GM18502 (cell line): ENCODE measurements at regions not wholly inside any gene's neighbourhood (a gene's known extent, or its start where the extent isn't known, plus 50 kb on each side); places are given as distances from the start of the nearest gene placed in this dataset.
"Not testable (repeated sequence)": the region's sequence is repeated elsewhere in the genome, so short reads cannot be mapped to it uniquely, and the experiment has no call there.

Experiments used
- ATAC-seq: cut with Tn5 transposase; IDR thresholded peaks from one replicate; pipeline ENCODE4 v1.9.1; 2021; ENCODE audit warnings: mild to moderate bottlenecking; ENCODE audit not compliant: unreplicated experiment, poor library complexity

DNA sequence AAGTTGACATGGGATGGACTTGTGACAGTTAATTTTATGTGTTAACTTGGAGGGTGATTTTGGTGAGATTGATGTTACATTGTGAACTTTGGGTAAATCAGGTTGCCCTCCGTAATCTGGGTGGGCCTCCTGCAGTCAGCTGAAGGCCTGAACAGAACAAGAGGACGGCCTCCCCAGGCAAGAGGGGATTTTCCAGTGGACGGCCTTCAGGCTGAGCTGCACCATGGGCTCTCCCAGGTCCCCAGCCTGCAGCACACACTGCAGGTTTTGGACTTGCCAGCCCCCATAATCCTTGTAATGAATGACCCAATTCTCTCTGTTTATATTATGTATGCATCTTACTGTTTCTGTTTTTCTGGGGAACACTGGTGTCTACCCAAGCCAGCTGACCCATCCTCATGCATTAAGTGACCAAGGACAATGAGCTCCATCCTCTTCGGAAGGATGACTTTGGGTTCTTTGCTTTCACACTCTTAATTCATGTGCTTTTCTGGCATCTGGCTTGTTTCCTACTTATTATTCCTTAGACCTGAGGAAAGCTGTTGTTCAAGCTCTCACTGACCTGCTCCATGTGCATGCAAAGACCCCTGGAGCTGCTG is 64.2 kb downstream of the DACT2 start:
- ATAC-seq, result no peak

DNA sequence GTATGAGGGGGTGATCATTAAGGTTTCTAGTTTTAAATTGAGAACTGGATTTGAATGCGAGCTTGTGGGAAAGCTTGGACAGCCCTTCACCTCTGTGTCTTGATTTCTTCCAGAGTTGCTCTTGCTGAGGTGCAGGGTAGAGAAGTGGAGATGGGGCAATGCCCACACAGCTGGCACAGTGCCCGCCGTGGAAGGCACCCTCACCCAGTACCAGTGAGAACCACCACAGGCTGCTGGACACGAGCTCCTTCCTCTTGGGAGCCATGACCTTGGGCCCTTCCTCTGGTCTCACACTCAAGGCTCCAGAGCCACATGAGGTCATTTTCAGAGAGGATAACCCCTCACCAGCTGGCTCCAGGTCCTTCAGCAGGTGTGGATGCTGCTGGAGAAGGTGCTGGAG is 67.3 kb downstream of the DACT2 start:
- no peak for ATAC-seq

DNA sequence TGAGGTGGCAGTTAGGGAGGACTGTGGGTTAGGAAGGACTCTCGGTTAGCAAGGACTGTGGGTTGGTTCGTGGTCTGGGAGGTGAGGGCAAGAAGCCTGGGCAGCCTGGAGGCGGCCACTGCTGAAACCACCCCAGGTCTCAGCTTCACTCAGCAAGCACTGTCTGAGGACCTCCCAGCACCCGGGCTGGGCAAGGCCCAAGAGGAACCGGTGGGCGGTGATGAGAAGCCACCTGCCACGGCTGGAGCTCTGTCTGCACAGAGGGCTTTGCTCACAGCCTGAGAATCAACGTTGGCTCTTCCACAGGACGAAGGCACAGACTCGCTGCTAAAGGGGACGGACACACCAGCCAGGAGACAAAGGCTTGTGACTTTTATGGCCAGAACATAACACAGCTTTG is 69.3 kb downstream of the DACT2 start:
- no peak for ATAC-seq

DNA sequence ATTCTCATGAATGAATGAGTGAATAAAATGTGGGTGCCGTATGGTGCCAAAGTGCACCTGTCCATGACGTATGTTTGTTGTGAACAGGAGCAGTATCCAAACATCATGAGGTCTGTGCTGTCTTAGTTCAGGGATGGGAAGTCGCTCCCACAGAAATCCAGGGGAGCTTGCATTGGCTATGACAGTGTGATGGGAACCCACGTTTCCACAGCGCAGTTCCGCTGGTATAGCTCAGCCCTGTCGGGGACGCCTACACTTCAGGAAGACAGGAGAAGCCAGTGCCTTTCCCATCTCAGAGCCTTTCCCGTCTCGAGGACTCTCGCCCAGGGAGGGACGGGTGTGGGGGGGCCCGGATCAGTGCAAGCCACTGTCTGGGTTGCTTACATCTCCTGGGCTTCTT is 69.8 kb downstream of the DACT2 start:
- no peak for ATAC-seq

DNA sequence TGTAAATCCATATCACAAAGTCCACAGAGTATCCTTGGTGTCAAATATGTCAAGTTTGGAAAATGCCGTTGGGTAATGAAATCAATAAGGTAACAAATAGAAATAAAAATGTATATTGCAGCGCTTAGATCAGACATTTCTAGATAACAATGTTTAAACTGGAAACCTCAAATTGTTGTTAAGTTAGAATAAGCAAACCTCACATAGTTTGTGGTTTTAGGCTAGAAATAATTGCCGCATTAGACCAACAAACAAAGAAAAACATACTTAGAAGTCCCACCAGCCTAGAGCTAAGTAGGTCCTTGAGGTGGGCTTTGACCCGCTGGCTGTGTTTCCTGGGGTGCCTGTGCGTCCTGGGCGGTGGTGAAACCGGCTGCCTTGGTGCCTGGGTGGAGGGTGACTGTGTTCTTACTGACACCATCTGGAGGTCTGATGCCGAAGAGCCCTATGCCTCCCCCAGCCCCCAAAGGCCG is 71.4 kb downstream of the DACT2 start:
- no peak for ATAC-seq

DNA sequence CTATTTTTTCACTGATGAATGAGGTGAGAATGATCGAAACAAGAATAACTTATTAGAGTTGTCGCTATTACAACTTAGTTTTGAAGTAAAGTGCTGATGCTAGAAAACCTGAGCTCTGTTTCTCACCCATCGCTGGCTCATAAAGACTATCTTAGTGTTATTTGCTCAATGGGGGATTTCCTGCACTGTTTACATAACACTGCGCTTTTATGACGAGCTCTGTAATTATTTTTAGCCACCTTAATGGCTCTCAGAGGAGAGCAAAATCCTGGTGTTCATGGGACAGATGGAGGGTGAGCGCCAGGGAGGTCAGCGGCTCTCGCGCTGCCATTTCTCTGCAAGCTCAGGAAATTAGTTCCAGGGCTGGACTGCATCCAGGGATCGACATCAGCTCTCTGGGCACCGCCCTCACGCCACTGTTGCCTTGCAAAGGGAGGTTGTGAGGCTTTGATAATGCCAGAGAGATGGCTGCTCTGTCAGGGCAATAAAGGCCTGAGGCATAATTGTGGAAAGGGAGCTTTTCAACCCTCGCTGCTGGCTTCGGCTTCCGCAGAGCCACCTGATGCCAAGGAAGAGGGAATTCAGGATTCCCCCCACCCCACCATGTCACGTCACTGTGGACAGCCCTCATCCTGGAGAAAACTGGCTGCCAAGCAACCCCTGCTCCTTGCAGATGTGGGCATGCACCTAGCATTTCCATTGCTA is 72.0 kb downstream of the DACT2 start:
- ATAC-seq, result no peak

DNA sequence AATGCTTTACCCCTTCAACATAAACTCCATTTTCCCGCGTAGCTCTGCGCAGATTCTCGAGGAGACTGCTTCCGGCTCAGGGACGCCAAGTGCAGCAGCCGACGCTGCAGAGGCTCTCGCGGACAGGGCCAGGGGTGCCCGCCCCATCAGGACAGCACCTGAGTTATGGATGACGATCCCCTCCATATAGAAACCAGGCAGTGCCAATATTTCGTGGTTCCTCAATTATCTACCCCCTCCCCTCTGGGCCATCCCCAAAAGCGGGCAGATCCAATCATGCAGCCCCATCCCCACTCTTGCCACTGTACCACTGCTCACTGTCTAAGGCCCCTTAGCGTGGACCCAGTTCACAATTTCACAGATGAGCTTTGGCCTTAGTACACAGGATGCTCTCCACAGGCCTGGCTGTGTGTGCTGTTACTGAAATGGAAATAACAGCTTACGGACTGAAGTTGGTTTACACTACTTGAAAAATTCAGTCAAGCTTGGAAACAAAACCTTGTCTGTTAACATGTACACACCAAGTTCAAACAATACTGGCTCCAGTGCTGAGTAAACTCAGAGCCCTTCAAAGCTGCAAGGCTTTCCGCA is 74.5 kb downstream of the DACT2 start:
- no peak for ATAC-seq

DNA sequence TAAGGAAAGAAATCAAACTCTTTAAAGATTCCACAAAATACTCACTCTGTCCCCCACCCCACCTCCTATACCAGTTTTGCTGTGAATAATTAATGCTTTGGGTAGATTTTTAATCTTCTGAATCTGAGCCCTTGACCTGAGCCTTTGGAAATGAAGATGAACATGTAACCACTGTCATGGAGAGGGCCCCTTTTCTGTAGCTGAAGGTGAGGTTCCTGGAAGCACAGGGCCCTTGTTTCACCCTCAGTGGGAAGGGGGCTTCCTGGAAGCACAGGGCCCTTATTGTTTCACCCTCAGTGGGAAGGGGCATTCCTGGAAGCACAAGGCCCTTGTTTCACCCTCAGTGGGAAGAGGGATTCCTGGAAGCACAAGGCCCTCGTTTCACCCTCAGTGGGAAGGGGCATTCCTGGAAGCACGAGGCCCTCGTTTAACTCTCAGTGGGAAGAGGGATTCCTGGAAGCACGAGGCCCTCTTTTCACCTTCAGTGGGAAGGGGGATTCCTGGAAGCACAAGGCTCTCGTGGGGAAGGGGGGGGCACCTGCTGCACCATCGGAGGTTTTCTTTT is 75.7 kb downstream of the DACT2 start:
- ATAC-seq, result no peak

DNA sequence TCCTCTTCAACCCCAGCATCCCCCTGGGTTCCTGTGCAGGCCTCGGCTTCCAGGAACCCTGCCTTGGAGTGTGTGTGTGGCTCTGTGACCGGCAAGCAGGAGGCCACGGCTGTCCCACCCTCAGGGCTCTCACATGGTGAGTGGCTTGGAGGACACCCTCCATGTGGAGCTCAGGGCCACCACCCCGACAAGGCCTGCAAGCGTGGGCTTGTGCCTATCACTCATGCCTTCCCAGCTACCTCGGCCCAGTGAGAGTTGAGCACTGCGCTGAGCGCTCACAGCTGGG is 76.7 kb downstream of the DACT2 start:
- ATAC-seq, result no peak

DNA sequence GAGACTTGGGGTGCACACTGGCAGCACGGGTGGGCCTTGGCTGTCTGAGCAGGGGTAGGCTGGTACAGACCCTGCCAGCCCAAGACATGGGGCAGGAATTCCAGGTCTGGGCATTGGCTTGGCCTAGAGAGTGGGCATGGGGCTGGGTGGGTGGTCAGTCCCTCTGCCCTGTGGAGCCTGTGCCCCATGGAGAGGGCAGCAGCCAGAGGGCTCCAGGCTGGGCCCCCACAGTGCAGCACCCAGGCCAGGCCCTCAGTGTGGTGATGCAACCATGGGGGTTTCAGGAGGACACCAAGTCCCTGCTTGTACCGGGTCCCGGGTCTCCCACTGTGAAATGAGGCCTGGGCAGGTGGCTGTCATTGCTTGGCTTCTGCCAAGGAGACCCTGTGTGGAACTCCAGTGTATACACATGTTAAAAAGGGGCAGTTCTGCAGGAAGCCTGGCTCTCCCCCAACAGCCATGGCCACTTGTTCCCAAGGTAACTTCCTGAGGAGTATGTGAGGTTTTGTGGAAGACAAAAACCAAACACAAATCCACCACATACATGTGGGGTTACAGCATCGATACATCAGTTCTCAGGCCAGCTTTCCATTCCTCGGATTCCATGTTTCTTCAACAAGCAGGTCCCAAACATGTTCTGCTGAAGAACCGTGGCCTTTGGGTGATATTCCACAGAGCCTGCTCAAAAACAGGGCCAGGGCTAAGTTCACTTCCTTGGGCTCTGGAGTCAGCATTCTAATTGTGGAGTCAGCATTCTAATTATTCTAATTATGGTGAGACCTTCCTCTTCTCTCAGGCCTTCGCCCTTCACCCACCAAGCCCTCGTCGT is 77.3 kb downstream of the DACT2 start:
- no peak for ATAC-seq

DNA sequence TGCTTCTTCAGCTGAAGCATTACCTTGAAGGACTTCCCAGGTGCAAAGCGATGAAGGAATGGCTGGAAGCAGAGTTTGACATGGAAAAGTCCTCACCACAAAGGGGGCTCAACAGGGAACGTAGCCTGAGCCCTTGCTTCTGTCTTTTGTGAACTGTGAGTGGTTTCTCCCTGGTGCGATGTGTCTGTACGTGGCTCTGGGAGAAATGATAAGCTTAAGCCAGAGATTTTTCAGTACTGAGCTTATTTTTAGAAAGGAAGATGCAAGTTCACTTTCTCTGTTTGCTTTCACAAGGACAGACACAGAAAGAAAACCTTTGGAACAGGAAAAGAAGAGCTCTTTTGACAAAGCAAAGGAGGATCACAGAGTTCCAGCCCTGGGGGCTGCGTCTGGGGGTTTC is 79.4 kb downstream of the DACT2 start:
- no peak for ATAC-seq

DNA sequence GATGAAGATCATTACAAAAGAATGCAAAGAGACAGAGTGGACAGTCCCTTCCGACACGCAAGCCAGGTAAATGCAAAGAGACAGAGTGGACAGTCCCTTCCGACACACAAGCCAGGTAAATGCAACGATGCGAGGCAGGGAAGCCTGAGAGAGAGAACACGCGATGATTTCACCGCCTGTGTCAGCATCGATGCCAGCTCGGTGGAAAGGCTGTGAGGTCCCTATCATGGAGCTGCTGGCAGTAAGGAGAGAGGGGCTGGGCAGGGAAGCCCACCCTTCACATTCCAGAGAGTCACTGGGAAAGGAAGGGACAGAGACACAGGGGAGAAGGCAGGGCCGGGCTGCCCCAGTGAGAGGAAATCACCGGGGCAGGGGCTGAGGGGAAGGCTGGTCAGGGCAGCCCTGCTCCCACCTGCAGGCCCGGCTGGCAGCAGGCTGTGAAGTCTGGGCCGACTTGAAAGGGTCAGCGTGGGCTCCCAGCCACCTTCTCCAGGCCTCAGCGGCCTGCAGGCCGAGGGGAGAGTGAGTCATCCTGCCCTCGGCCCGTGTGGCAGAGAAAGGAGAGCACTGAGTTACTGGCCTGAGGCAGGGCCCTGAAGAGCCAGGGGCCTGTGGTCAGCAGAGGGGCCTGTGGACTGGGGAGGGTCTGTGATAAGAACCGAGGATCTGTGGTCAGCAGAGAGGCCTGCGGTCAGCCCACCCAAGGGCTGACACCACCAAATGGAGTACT is 80.4 kb downstream of the DACT2 start:
- no peak for ATAC-seq

DNA sequence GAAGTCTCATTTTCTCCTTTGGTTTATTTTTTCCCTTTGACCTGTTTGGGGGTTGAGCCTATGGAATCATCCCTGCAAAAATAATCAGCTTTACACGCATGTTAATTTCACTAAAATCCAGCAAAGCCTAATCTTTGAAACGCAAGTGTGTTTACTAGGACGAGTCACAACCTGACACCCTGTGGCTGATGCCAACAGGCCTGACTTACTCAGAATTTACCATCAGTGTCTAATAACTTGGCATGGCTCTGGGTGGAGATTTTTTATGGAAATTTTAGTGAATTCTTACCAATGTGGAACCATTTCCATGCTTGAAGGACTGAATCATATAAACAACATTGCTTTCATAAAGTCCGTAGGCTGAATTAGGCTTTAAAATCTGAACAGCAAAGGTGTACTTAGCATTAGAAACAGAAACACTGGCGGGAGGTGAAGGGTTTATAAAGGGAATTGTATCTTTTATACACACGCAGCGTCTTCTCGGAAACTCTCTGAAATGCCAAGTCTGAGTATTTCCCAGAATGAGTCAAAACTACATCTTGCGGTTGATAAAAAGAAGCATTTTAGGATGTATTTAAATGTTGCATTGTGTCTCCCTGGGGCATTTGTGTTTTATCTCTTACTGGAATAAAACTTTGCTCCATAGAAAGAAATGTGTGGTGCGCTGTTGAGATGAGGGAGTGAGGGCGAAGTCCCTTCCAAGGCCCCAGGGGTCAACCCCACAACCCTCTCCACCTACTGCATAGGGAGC is 81.2 kb downstream of the DACT2 start:
- ATAC-seq, result no peak

DNA sequence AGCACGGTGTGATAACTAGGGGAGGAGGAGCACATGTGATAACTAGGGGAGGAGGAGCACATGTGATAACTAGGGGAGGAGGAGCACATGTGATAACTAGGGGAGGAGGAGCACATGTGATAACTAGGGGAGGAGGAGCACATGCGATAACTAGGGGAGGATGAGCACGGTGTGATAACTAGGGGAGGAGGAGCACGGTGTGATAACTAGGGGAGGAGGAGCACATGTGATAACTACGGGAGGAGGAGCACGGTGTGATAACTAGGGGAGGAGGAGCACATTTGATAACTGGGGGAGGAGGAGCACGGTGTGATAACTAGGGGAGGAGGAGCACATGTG is 85.7 kb downstream of the DACT2 start:
- not testable (repeated sequence) for ATAC-seq

DNA sequence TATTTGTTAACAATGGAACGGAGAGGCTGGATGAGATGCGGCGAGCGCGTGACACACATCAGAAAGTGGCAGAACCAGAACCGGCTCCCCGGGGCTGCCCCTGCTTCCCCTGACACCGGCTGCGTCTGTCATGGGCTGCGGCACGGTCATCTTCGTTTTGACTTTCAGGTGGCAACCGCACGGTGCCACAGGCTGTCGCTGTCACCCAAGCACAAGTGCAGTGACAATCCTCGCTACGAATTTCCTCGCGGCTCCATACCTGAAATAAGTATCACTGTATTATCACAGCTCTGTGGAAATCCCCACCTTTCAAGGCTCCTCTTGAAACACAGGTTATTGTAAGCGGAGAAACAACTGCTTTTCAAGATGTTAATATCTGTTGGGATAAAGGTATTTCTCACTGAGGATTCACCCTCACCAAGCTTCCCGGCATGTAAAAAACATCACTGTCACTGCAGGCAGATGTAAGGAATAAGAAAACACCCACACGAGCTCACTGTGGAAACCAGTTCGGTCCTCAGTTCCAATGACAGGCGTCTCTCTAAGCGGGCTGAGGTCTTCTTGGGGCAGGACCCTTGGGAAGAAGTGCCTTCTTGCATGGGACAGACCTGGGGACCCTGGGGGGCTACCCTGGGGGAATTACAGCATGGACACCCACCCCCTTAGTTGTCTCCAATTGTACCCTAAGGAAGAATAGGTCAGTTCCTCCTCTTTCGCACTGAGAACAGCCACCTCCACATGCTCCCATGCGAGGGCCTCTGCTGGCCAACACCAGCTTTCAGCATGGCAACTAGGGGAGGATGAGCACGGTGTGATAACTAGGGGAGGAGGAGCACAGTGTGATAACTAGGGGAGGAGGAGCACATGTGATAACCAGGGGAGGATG is 86.3 kb downstream of the DACT2 start:
- ATAC-seq, result no peak

DNA sequence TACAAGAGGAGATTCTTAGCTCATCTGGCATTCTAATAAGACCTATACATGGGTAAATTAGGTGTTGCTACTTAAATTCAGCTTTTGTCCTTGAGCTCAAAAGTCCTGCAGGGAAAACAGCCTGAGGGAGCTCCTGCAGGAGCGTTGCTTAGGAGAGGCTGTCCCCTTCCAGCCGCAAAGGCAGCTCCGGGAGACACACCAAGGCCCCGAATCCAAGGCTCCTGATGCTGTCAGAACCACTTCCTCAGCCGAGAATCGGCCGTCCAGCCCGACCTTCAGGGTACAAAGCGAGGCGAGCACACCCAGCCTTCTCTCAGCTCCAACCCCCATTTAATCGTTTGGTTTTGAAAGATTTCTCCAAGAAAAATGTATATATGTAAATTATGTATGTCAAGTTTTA is 87.0 kb downstream of the DACT2 start:
- no peak for ATAC-seq

DNA sequence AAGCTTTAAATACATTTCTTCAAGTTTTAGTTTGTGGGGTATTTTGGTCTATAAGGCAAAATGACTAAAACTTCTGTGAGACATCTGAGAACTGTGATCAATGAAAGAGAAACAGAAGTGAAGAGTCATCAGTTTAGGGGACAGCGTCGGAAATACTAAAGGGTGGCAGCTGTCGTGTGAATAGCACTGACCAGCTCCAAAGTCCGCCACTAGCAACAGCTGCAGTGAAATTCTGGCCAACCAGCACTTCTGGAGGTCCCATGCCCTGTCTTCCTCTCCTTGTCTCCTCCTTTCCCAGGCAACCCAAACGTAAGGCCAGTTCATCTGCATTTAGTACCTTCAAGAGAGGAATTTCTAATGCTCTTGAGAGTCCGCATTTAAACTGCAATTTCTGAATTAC is 87.5 kb downstream of the DACT2 start:
- ATAC-seq, result no peak

DNA sequence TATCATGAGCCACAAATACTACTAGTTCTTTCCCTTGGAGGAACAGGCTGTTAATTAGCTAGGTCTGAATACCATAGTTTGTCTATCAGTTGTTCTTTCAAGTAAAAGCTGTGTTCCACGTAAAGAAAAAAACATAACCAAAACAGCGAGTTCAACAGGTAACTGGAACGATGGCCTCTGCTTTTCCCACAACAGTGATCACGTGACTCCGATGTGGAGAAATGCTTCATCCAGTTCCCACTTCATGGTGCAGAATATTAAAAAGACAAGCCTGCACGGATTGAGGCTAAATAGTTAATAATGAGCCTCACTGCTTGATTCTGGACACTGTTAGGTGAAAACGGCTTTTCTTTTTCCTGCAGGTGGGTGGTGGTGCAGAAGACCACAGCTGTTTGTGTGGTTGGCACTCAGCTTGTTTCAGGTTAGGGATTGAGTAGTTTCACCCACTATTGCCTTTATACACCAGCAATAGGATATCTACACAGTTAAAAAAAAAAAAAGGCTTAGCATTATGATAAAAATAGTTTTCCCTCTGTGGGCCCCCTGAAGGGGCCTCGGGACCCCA is 88.1 kb downstream of the DACT2 start:
- ATAC-seq, result no peak
